HG03039 (cell line): ENCODE measurements at regions not wholly inside any gene's neighbourhood (a gene's known extent, or its start where the extent isn't known, plus 50 kb on each side); places are given as distances from the start of the nearest gene placed in this dataset.
"Not testable (repeated sequence)": the region's sequence is repeated elsewhere in the genome, so short reads cannot be mapped to it uniquely, and the experiment has no call there.

Experiments used
- ATAC-seq: cut with Tn5 transposase; IDR thresholded peaks from one replicate; pipeline ENCODE4 v1.9.1; 2021; ENCODE audit warnings: mild to moderate bottlenecking, moderate library complexity; ENCODE audit not compliant: unreplicated experiment

DNA sequence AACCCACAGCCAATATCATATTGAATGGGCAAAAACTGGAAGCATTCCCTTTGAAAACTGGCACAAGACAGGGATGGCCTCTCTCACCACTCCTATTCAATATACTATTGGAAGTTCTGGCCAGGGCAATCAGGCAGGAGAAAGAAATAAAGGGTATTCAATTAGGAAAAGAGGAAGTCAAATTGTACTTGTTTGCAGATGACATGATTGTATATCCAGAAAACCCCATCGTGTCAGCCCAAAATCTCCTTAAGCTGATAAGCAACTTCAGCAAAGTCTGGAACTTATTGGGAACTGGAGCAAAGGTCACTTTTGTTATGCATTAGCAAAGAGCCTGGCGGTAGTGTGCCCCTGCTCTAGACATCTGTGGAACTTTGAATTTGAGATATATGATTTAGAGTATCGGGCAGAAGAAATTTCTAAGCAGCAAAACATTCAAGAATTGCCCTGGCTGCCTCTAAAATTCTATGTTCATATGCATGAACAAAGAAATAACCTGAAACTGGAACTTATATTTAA lies 53.4 kb upstream of the PSMA1 start:
- not testable (repeated sequence) for ATAC-seq

DNA sequence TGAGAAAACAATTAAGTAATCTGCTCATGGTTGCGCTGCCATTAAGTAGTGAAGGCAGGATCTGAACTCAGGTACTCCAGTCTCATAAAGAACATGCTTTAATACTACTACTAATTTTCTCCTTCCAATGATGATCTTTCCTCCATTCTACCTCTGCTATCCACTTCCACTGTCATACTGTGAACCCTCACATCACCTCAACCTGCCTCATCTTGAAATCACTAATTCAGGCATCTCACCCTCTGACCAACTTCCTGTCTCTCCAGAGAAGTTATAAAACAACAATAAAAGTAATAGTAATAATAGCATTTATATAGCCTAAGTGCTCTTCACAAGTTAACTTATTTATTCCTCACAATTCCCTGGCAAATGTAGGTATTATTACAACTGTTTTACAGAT lies 57.1 kb upstream of the PSMA1 start:
- ATAC-seq: no peak

DNA sequence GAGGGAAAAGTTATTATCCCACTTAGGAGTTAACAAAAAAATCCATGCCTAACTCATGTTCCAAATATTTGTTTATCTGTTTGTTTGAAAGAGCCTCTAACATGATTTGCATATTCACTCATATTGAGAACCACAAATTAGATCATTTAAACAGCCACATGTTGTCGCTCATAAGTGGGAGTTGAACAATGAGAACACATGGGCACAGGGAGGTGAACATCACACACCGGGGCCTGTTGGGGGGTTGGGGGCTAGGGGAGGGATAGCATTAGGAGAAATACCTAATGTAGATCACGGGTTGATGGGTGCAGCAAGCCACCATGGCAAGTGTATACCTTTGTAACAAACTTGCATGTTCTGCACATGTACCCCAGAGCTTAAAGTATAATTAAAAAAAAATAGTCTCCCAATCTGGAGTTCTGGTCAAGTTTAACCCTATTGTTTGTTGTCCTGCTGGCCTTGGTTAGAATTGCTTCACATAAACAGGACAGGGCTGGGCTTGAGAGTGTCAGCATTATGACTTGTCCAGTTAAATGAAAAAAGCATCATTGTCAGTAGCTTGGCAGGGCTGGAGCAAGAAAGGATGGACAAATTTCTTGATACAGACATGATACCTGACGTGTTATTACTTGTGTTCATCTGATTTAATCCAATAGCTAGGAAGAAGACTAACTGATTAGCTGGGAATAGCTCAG lies 57.8 kb upstream of the PSMA1 start:
- ATAC-seq: no peak

DNA sequence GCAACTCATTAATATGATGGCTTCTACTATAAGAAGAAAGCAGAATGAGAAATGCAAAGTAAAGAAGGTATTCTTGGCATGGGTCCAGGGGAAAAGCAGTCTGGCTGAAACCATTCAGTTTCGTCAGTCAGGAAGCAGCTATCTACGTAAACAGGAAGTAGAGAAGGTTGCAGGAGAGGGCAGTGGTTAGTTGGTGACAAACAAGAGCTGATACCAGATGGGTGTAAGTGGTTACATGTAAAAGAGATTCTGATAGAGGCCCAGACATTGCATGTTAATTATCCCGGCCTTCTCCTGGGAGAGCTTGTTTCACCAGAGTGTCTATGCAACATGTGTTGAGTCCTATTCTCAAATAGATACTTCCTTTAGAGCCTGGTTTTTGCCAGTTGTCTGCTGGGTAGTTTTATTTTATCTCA lies 58.4 kb upstream of the PSMA1 start:
- peak; percentile 98 for ATAC-seq

DNA sequence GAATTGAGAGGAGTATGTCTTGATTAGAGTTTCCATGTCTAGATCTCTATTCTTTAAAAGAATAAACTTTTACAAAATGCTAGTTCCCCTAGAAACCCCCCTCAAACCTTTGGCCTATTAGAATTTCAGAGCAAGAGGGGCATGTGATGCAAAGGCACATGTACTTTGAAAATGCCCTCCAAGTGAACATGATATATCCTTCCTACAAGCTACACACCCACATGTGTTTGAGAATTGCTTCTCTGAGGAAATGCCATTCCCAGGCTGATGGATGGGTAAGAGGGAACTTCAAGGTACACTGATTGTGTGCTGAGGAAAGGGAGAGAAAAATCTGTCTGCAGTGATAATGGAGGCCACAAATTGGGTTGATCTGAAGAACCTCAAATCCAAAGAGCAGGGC lies 59.5 kb upstream of the PSMA1 start:
- ATAC-seq: no peak

DNA sequence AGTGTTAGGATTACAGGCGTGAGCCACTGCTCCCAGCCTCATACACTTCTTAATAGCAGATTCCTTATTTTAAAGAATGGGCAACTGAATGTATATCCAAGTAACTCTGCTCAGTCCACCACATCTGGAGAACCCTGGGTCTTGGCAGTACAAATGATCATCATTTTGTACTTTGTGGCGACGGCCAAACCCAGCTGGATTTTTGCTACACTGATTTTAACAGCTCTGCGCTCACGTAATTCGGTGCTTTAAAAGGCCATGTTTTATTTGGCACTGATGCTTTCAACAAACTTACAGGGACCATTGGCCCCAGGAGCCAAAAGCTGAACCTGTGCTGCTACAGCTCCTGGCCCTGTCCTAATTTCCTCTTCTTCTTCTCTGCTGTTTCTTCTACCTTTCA lies 60.8 kb upstream of the PDE3B start:
- no peak for ATAC-seq

DNA sequence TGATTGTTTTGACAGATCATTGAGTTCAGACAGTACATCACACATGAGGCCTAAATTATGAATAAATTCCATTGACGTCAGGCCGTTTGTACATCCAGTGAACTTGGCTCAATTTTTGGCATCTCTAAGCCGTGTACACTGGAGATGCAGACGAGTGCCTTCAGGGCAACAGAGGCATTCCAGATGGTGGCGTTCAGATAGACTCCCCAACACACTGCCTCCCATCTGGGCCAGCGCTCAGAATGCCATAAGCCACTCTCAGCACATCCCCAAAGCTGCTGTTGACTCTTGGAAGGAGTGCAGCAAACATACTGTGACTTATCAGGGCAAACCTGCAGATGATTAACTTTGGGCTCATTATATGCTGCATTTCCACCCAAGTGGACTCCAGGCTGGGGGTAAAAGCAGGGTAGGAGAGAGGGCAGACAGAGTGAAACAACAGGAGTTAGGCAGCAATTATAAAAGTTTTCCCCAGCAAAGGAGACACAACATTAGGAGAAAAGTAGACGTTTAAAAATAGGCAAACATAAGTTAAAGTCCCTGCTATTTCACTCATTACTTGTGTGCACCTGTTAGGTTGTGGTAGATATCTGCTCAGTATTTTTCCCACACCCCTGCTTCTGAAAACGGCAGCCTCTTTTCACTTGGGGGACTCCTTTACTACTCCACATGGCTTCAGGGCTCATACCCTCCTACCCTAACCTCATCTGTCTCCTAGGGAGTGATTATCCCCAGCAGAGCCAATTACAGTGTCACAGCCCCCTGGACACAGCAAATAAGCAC lies 60.2 kb upstream of the PDE3B start:
- ATAC-seq: no peak

DNA sequence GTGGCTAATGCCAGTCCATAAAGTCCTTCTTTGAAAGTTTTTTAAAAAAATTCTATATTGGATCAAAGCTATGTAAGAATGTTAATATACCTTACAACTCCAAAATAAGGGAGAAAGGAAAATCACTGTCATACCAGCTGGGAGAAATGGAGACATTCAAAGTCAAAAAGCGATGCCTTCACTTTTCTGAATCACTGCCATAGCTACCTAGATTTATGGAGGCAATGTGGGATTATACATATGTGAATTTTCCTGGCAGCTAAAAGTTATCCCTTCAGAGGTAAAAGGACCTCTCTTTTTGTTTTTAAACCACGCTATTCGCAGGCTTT lies 59.6 kb upstream of the PDE3B start:
- no peak for ATAC-seq

DNA sequence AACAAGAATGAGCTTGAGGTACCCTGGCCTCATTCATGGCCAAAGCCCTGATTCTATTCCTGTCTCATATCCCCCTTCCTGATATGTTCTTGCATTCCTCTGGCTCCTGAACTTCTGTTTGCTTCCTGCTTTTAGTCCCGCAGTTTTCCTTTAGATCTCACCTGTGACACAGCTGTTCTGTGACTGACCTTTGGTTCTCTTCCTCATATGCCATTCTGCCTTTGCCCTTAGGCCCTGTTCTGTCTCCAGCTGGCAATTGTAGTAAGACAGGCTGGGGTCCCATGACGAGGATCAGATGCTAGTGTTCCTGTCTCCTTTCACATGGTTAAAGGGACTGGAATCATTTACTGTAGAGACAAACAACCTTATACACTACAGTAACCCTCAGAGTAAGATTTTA lies 59.0 kb upstream of the PDE3B start:
- no peak for ATAC-seq

DNA sequence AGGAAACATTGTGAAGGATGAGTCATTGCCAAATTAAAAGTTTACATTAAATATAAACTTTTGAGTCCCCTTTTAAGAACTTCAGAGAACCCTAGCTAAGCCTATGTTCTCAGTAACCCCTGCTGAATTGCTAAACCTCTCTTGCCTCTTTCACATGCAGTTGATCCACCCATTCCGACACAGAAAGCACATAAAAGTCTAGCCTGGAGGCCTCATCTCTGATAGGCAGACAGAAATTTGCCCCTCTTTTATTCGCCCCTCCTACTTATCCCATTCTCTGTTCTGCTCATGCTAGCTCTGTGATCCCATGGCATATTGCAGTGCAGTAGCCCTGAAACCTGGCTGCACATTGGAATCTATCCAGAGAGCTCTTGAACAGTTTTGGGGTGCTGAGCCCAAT lies 58.2 kb upstream of the PDE3B start:
- ATAC-seq: no peak

DNA sequence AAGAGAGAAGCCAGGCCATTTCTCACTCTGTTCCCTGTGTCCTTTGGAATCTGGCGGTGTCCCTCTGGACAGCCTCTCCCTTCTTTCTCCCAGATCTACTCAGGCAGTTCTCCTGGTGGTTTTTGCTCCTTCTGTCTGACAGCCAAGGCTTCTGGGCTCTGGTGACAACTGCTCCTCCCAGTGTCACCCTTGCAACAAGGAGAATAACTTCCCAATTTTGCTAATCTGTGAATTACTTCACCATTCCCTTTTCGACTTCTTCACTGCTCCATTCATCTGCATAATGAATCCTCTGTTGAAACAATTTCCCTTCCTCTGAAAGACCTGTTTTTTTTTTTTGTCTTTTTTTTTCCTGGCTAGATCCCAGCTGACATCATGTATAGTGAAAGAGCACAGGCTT lies 56.3 kb upstream of the PDE3B start:
- no peak for ATAC-seq

DNA sequence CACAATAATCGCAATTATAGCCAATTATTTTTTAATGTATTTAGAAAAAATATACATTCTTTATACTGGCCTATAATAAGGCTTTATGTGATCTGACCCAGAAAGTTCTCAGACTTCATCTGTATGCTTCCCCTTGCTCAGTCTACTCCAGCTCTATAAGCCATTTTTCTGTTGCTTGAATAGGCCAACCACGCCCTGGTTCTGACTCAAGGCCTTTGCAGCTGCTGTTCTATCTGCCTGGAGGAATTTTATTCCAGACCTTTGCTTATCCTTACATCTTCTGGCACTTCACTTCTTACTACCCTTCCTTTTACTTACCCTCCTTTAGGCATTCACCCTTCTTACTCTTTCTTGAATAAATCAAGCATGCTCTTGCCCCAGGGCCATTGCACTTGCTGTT lies 54.9 kb upstream of the PDE3B start:
- ATAC-seq: no peak

DNA sequence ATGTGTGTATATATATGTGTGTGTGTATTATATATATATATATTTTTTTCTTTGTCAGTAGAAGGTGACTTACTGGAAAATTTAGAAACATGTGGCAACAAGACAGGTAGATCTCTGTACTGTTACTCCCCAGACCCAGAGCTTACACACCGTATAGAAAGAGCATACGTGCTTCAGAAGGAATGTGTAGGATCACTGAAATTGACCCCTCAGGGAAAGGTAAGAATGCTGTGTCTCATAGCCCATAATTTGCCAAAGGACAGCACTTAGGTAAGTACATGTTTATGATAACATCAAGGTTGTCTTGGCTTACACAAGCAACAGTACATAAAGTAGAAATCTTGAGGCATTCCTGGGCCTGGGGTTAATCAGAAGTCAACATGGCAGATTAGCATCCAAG lies 54.2 kb upstream of the PDE3B start:
- ATAC-seq: no peak

DNA sequence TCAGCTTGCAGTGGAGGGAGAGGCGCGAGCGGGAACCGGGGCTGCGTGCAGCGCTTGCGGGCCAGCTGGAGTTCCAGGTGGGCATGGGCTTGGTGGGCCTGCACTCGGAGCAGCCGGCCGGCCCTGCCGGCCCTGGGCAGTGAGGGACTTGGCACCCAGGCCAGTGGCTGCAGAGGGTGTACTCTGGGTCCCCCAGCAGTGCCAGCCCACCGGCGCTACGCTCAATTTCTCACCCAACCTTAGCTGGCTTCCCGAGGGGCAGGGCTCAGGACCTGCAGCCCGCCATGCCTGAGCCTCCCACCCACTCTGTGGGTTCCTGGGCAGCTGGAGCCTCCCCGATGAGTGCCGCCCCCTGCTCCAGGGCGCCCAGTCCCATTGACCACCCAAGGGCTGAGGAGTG lies 52.6 kb upstream of the PDE3B start:
- ATAC-seq: not testable (repeated sequence)

DNA sequence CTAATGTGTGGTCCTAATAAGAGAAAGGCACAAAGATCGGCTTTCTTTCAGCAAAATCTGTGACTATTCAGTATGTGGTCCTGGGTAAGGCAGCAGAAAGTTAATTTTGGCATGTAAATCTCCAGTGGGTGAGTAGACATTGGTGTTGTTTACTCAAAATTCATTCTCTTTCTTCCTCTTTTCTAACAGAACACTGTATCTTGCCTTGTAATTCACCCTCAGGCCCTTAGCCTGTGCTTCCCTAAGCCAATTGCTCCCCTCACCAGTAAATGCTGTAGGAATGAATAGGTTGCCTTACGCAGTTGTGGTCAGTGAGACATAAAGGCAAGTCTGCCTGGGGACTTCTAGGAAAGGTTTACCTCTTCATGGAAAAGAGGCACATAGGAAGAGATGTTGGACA lies 49.9 kb upstream of the PDE3B start:
- ATAC-seq: no peak
